ENCODE measurements at regions not wholly inside any gene's neighbourhood (a gene's known extent, or its start where the extent isn't known, plus 50 kb on each side); places are given as distances from the start of the nearest gene placed in this dataset.

GRCh38 chr1:87560601-87561360 is 232.1 kb downstream of the LMO4 start:
- DNase-seq (ENCODE audit: low spot score) = peak; percentile 27

DNA sequence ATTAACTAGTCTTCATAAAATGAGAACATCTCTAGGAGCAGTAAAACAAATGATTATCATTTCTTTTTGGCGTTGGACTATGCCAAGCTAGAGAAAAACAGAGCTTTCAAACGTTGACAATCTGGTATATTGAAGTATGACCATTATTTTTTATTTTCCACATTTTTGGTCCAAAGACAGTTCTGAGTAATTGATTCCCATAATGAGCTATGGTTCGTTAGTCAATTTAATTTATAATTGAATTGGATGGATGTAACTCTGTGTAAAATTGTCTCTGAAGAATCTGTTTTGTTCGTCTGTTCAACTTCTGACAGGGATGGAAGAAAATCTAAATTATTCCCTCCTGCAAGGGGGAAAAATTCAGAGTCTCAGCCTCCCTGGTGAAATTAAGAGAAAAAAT is 234.5 kb downstream of the LMO4 start:
- DNase-seq (ENCODE audit: low spot score) = no peak

DNA sequence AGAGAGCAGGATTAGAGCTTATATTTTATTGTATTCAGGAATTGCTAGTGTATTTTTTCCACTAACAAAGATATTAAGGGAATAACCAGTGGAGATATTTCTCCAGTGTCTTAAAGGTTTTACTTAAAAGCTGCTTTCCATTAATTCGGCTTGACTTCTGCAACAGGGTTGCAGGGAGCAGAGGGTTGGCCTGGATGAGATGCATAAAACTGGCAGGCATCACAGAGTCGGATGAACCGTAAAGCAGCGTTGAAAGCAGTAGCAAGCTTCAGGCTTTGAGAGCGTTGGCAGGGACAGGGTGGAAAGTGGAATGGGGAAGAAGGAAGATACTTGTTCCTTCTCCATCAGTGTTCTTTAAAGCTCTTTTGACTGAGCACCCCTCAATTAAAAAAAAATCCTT is 237.2 kb downstream of the LMO4 start:
- no peak for DNase-seq (ENCODE audit: low spot score)

DNA sequence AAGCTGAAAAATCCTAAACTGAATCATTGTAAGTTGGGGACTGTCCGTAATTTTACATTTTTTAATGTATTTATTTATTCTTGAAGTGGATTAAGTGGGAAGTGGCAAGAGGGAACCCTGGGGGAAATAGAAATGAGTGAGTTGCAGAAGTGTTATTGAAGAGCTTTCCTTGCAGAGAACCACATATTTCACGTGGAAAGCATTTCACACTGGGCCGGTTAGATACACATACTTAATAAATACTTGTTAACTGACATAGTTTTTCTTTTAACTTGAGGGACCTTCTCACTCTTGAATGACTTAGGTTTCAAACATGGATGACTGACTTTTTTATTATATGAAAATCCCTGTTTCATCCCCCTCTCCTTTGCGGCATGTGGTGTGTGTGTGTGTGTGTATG is 239.3 kb downstream of the LMO4 start:
- no peak for DNase-seq (ENCODE audit: low spot score)

GRCh38 chr1:87568911-87569310 is 240.2 kb downstream of the LMO4 start:
- no peak for DNase-seq (ENCODE audit: low spot score)

DNA sequence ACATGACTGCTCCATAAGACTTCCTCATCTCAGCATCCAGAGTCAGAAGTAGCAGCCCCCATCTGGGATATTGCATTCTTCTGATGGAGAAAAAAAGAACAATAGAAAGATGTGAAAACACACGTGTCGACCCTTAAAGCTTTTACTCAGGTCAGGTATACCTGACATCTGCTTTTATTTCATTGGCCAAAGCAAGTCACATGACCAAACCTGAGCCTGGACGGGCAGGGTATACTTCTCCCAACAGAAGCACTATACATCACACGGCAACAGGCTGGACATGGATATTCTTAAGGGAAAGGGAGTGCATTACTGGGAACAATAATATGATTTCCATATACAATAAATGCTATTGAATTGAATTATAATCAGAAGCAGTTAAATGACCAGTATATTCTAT is 243.3 kb downstream of the LMO4 start:
- no peak for DNase-seq (ENCODE audit: low spot score)

DNA sequence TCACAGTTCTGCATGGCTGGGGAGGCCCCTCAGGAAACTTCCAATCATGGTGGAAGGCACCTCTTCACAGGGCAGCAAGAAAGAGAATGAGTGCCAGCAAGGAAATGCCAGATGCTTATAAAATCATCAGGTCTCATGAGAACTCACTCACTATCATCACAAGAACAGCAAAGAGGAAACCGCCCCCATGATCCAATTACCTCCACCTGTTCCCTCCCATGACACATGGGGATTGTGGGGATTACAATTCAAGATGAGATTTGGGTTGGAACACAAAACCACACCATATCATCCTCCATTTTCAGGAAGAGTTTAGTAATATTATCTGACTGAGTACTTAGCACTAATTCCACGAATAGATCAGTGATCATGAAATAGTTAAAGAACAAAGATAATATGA is 244.2 kb downstream of the LMO4 start:
- no peak for DNase-seq (ENCODE audit: low spot score)

- DNase-seq (ENCODE audit: low spot score) = peak; percentile 11
Measured at GRCh38 chr1:87575528-87575927, 246.8 kb downstream of the LMO4 start.

GRCh38 chr1:87578464-87578863 is 249.8 kb downstream of the LMO4 start:
- DNase-seq (ENCODE audit: low spot score) = no peak

DNA sequence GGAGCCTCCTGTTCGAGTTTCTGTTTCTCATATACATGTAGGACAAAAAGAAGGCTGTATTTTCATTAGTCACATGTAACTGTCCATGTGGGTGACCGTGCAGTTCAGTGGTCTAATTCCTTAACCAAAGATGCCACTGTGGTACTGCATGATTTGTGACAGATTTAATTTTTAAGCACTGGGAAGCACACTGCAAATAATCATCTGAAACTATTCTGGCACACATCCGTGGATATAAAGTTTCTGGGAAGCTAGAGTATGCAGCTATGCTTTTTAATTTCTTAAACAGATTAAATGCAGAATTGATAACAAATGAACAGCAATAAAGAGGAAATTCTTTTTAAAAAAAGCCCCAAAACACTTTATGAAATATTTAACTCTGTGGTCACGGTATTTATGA is 254.8 kb downstream of the LMO4 start:
- DNase-seq (ENCODE audit: low spot score) = no peak

DNA sequence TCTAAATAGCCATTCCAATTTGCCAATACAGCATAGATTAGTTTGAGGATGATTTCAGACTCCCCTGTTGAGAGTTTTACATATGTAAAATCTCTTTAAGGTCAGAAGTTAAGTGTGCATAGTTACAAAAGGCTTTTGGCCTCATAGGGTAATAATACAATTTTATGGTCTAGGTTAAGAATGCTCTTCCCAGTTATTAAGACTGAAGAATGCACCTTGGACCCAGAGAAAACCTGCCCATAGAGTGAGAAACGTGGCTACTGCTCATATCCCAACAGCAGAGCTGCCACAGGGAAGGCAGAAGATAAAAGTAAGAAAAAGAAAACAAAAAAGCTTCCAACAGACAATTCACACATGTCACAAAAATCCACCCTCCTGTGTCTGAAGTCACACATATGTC is 255.9 kb downstream of the LMO4 start:
- DNase-seq (ENCODE audit: low spot score) = no peak

- no peak for DNase-seq (ENCODE audit: low spot score)
Measured at GRCh38 chr1:87586501-87586900, 257.8 kb downstream of the LMO4 start.

DNA sequence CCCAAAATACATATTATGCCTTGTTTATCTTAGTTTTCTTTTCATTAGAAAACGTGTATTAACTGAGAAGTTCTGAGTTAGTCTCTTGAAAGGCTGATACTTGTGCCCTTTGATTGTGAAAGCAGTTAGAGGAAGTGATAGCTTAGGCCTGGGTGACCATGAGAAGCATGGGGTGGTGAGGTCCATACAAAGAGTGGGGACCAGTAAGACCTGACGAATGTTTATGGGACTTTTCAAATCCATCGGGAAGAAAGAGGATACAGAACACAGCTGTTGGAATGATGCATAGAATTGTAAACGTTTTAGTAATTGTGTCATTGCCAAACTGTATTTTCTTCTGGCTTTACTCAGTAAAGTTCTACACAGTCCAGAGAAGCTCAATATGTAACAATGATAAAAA is 259.8 kb downstream of the LMO4 start:
- DNase-seq (ENCODE audit: low spot score) = no peak

GRCh38 chr1:87591492-87591891 is 262.8 kb downstream of the LMO4 start:
- DNase-seq (ENCODE audit: low spot score) = no peak

DNA sequence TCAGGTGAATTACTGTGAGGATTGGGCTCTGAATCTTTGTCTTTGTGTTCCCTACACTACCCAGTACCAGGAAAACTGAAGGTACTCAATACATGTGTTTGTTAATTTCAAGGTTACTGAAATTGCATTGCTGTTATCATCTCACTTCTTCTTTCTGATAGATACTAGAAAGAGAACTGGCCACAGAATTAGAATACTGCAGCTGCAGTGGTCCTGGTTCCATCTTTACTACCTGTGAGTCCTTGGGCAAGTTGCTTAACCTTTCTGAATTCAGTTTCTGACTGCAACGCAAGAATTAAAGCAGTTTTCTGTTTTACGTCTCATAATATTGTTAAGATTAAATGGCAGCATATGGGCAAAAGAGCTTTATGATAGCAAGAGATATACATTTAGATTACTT is 263.5 kb downstream of the LMO4 start:
- no peak for DNase-seq (ENCODE audit: low spot score)

DNA sequence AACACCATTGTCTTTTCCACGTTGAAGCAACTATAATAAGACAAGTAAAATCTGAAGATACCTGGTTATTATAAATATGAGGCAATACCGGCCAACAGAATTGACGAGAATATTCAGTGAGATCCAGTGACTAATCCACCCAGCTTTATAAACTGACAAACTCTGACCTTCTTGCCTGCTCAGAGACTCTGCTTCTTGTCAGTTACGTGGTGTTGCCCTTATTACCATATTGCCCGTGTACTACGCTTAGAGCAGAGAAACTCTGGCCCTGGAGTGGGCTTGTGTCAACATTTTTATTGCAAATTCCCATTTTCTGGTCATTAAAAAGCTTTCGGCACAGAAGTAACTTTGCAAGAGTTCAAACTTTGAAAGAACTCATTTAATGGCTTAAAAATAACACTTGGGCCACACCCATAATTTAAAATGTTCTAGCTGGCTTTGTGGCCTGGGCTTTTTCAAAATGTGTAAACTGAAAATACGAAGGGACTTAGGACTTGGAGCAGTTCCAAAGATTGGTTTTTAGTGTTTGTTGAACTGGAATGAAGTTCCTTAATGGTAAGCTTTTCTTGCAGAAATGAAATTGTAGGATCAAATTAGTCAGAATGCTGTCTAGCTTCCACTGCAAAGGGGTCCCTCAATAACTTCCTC is 266.2 kb downstream of the LMO4 start:
- no peak for DNase-seq (ENCODE audit: low spot score)

DNA sequence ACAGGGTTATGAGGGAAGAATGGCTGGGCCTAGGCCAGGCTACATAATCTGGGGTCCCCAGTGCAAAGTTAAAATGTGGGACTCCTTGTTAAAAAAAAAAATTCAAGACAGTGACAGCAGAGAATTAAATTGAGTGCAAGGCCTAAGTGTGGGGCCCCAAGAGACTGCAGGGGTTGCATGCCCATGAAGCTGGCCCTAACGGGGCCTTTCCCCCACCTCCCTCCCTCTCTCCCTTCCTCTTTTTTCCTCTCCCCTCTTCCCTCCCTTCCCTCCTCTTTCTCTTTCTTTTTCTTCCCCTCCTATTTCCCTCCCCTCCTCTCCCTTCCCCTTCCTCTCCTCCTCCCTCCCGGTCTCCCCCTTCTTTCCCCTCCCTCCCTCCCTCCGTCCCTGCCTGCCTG is 266.7 kb downstream of the LMO4 start:
- no peak for DNase-seq (ENCODE audit: low spot score)

GRCh38 chr1:87598429-87598828 is 269.7 kb downstream of the LMO4 start:
- DNase-seq (ENCODE audit: low spot score) = no peak

- no peak for DNase-seq (ENCODE audit: low spot score)
Measured at GRCh38 chr1:87599569-87599968, 270.9 kb downstream of the LMO4 start.

- DNase-seq (ENCODE audit: low spot score) = no peak
Measured at GRCh38 chr1:87600055-87600850, 271.6 kb downstream of the LMO4 start.

GRCh38 chr1:87600854-87601253 is 272.2 kb downstream of the LMO4 start:
- no peak for DNase-seq (ENCODE audit: low spot score)

DNA sequence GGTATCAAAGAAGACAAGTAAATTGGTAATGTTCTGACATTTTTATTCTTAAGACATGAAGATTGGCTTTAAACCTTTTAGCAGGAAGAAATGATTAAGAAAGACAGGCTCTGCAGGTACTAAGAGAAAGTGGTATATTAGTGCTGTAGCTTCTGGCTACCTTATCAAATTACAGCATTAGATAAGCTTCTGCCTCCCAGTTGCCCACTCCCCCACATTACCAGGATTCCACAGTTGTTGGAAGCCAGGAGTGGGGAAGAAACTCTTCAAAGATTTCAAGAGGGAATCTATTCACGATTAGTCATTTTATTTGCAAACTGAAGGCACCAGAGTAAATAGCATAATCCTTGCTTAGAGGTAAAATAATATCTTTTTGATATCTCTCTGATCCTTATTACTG is 274.9 kb downstream of the LMO4 start:
- no peak for DNase-seq (ENCODE audit: low spot score)

- DNase-seq (ENCODE audit: low spot score) = no peak
Measured at GRCh38 chr1:87612956-87613355, 284.3 kb downstream of the LMO4 start.

All from GM03348 (cell line).